Karpas-422 (cell line): ENCODE measurements at regions not wholly inside any gene's neighbourhood (a gene's known extent, or its start where the extent isn't known, plus 50 kb on each side); places are given as distances from the start of the nearest gene placed in this dataset.
"Not testable (repeated sequence)": the region's sequence is repeated elsewhere in the genome, so short reads cannot be mapped to it uniquely, and the experiment has no call there.

Experiments
- DNase-seq: peaks from one replicate; pipeline ENCODE4 v3.0.0-alpha.2; 2015
- H2AFZ ChIP-seq: fragments of 200-600 bp; sonication (generic); 2 replicates; pipeline ENCODE4 v1.6.1; 2014; ENCODE audit warnings: antibody characterized with exemption, low read length, mixed read lengths
- H3K27ac ChIP-seq: fragments of 200-600 bp; sonication (generic); 2 replicates; pipeline ENCODE4 v1.5.1; 2014; ENCODE audit warnings: mild to moderate bottlenecking, low read length, moderate library complexity
- H3K27me3 ChIP-seq: fragments of 200-600 bp; sonication (generic); 2 replicates; pipeline ENCODE4 v1.6.1; 2014; ENCODE audit warnings: low read length, mixed read lengths
- H3K36me3 ChIP-seq: fragments of 200-600 bp; sonication (generic); 2 replicates; pipeline ENCODE4 v1.6.1; 2014; ENCODE audit warnings: low read length, mixed read lengths; ENCODE audit not compliant: insufficient read depth
- H3K4me1 ChIP-seq: fragments of 200-600 bp; sonication (generic); 2 replicates; pipeline ENCODE4 v1.6.1; 2014; ENCODE audit warnings: mild to moderate bottlenecking, low read length, mixed read lengths
- H3K4me2 ChIP-seq: fragments of 200-600 bp; sonication (generic); 2 replicates; pipeline ENCODE4 v1.6.1; 2014; ENCODE audit warnings: low read length, low read depth, mild to moderate bottlenecking; ENCODE audit not compliant: poor library complexity, severe bottlenecking
- H3K4me3 ChIP-seq: fragments of 200-600 bp; sonication (generic); 2 replicates; pipeline ENCODE4 v1.5.1; 2014; ENCODE audit warnings: mild to moderate bottlenecking, antibody characterized with exemption, low read length, mixed read lengths
- H3K79me2 ChIP-seq: fragments of 200-600 bp; sonication (generic); 2 replicates; pipeline ENCODE4 v1.6.1; 2014; ENCODE audit warnings: mild to moderate bottlenecking, low read length, mixed read lengths
- H3K9ac ChIP-seq: fragments of 200-600 bp; sonication (generic); 2 replicates; pipeline ENCODE4 v1.6.0; 2014; ENCODE audit warnings: low read length
- H3K9me2 ChIP-seq: fragments of 200-600 bp; sonication (generic), shearing (Covaris generic); replicated peaks from 2 replicates; pipeline ENCODE4 v1.6.0; 2014; ENCODE audit warnings: mild to moderate bottlenecking, low read length, moderate library complexity; ENCODE audit not compliant: insufficient read depth
- H3K9me3 ChIP-seq: fragments of 300-700, 200-600 bp; sonication (generic); 2 replicates; pipeline ENCODE4 v1.6.1; 2014; ENCODE audit warnings: low read length, mixed read lengths
- H4K20me1 ChIP-seq: fragments of 200-600 bp; sonication (generic); 2 replicates; pipeline ENCODE4 v1.6.1; 2014; ENCODE audit warnings: mild to moderate bottlenecking, antibody characterized with exemption, low read length, low read depth; ENCODE audit not compliant: insufficient read depth

DNA sequence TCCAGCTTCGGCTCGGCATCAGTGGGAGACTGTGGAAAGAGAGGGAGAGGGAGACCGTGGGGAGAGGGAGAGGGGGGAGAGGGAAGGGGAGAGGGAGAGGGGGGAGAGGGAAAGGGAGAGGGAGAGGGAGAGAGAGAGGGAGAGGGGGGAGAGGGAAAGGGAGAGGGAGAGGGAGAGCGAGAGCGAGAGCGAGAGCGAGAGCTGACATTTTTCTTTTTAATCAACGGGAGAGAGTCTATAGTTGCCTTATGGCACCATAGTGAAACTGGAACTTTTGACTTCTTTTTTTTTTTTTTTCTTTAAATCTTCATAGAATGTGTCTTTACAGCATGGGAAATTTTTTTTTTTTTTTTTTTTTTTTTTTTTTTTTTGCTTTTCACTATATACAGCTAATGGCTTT, 94.7 kb upstream of the NUDT6 start:
- no peak overlapping the region for H3K4me3 ChIP-seq
- no peak overlapping the region for H2AFZ ChIP-seq
- no peak overlapping the region for H3K9ac ChIP-seq
- no peaks in the 10 kb centered on the region for H3K4me1 ChIP-seq
- no peaks in the 10 kb centered on the region for H3K27me3 ChIP-seq
- peaks cover 8% of the 10 kb centered on the region; the same call in 1 of the 2 replicates for H3K79me2 ChIP-seq
- DNase-seq, result no peak
- H3K9me3 ChIP-seq, result no peaks in the 10 kb centered on the region
- H3K36me3 ChIP-seq, result peaks cover 5% of the 10 kb centered on the region; the same call in 1 of the 2 replicates
- no peaks in the 10 kb centered on the region for H4K20me1 ChIP-seq
- H3K9me2 ChIP-seq, result no peaks in the 10 kb centered on the region
- H3K27ac ChIP-seq, result no peak overlapping the region
- no peak overlapping the region for H3K4me2 ChIP-seq

DNA sequence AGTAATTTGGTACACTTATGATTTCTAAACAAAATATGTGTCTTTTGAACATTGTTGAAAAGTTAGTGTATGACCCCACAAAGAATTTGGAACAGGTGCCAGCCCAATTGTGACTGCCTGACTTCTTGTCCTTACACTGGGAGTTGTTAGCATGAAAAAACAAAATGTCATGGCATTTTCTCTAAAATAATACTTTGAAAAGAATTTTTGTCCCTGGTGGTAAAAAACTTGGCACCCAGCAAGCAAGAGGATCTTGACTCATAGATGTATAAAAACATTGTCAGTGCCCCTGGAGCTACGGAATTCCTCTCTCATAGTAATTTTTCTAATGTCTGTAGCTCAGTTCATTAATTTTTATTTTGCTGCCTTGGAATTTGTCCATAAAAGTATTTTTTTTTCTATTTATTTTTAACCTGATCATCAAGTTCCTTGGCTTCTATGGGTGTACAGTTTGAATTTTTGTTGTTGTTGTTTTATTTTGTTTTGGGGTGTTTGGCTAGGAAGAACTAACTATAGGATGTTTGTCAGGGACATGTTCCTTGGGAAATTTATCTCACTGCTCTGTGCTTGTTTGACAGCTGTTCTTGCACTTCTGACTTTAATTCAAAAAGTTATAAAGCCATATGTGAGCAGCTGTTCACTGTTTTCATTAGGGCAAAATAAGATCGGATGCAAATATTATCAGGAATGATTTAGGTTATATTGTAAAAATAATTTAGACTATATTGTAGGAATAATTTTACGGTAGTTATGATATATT, 95.4 kb upstream of the NUDT6 start:
- no peak overlapping the region for H3K27ac ChIP-seq
- no peaks in the 10 kb centered on the region for H3K4me1 ChIP-seq
- DNase-seq, result no peak
- H4K20me1 ChIP-seq, result no peaks in the 10 kb centered on the region
- no peak overlapping the region for H3K4me2 ChIP-seq
- peaks cover 5% of the 10 kb centered on the region; the same call in 1 of the 2 replicates for H3K36me3 ChIP-seq
- peaks cover 8% of the 10 kb centered on the region; the same call in 1 of the 2 replicates for H3K79me2 ChIP-seq
- H3K27me3 ChIP-seq, result no peaks in the 10 kb centered on the region
- no peaks in the 10 kb centered on the region for H3K9me3 ChIP-seq
- no peak overlapping the region for H3K9ac ChIP-seq
- no peak overlapping the region for H3K4me3 ChIP-seq
- no peaks in the 10 kb centered on the region for H3K9me2 ChIP-seq
- H2AFZ ChIP-seq, result no peak overlapping the region

DNA sequence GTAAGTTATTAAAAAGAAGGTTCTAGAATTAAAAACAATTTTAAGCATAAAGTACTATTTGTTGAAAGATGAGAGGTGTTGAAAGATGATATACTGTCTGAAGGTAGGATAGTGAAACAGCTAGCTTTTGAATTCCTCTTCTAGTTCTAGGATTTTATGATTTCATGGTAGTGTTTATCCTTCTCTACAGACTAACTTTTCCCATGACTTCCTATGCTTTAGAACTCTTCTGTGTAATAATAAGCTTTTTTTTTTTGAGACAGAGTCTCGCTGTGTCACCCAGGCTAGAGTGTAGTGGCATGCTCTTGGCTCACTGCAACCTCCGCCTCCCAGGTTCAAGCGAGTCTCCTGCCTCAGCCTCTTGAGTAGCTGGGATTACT, 96.0 kb upstream of the NUDT6 start:
- H3K4me2 ChIP-seq, result no peak overlapping the region
- H2AFZ ChIP-seq, result no peak overlapping the region
- H3K9ac ChIP-seq, result no peak overlapping the region

DNA sequence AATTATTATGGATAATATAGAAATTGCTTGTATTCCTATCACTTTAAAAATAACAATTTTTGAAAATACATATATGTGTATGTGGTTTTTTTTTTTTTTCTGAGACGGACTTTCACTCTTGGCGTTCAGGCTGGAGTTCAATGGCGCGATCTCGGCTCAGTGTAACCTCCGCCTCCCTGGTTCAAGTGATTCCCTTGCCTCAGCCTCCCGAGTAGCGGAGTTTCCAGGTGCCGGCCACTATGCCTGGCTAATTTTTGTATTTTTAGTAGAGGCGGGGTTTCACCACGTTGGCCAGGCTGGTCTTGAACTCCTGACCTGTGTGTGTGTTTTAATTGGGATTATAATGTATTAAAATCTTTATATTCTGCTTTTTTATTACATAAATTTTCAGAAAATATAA, 97.9 kb upstream of the NUDT6 start:
- Histone ChIP-seq H3K9me2 (no peaks in the 10 kb centered on the region), H3K36me3 (peaks cover 5% of the 10 kb centered on the region; the same call in 1 of the 2 replicates), H3K9ac (no peak overlapping the region), H3K79me2 (peaks cover 6% of the 10 kb centered on the region; the same call in 1 of the 2 replicates), H3K27ac (no peak overlapping the region), H3K4me2 (no peak overlapping the region), H3K4me3 (no peak overlapping the region), H2AFZ (no peak overlapping the region), H3K4me1 (no peaks in the 10 kb centered on the region), H3K9me3 (no peaks in the 10 kb centered on the region), H3K27me3 (no peaks in the 10 kb centered on the region), H4K20me1 (no peaks in the 10 kb centered on the region)
- no peak for DNase-seq

More for the DNA sequence above, 96.0 kb upstream of the NUDT6 start:
- H3K9me2 ChIP-seq, result no peaks in the 10 kb centered on the region
- H4K20me1 ChIP-seq, result no peaks in the 10 kb centered on the region
- peaks cover 8% of the 10 kb centered on the region; the same call in 1 of the 2 replicates for H3K79me2 ChIP-seq
- H3K36me3 ChIP-seq, result peaks cover 5% of the 10 kb centered on the region; the same call in 1 of the 2 replicates
- H3K4me1 ChIP-seq, result no peaks in the 10 kb centered on the region
- H3K27ac ChIP-seq, result no peak overlapping the region
- no peaks in the 10 kb centered on the region for H3K9me3 ChIP-seq
- no peak overlapping the region for H3K4me3 ChIP-seq
- H3K27me3 ChIP-seq, result no peaks in the 10 kb centered on the region
- DNase-seq, result no peak

DNA sequence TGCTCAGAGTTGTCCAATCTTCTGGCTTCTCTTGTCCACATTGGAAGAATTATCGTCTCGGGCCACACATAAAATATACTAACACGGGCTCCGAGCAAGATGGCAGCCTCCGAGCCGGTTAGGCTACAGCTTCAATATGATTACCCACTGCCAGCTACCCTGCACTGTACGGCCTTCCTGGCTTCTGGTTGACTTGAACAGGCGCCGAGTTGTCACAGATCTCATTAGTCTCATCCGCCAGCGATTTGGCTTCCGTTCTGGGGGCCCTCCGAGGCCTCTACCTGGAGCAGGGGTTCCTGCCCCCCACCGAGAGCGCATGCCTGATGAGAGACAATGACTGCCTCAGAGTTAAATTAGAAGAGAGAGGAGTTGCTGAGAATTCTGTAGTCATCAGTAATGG, 101.2 kb upstream of the NUDT6 start:
- Histone ChIP-seq H3K4me3 (no peak overlapping the region), H3K9me2 (no peaks in the 10 kb centered on the region), H3K4me2 (no peak overlapping the region), H2AFZ (no peak overlapping the region), H3K27ac (no peak overlapping the region), H3K36me3 (peaks cover 5% of the 10 kb centered on the region; the same call in 1 of the 2 replicates), H3K79me2 (peaks cover 4% of the 10 kb centered on the region; the same call in 1 of the 2 replicates), H3K9me3 (no peaks in the 10 kb centered on the region), H3K9ac (no peak overlapping the region), H3K27me3 (no peaks in the 10 kb centered on the region), H3K4me1 (no peaks in the 10 kb centered on the region), H4K20me1 (no peaks in the 10 kb centered on the region)
- no peak for DNase-seq

DNA sequence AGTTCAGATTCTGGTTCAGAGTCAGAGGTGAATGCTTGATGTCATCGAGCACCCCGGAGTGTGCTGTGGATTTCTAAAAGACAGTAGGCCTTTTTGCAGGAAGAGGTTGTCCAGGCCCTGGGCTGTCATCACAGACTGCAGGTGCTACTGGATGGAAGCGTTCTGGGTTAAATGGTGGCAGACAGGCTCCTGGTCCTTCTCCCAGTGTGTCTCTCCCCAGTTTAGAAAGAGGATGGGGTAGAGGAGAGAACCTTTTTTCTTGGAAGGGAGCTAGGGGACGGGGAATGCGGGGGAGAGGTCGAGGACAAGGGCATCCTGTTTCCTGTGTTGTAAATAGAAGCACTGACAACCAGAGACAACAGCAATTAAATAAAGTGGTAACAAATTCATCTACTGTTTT, 102.3 kb upstream of the NUDT6 start:
- H3K79me2 ChIP-seq, result peaks cover 4% of the 10 kb centered on the region; the same call in 1 of the 2 replicates
- H3K27ac ChIP-seq, result no peak overlapping the region
- H3K36me3 ChIP-seq, result peaks cover 5% of the 10 kb centered on the region; the same call in 1 of the 2 replicates
- no peaks in the 10 kb centered on the region for H3K9me2 ChIP-seq
- no peaks in the 10 kb centered on the region for H4K20me1 ChIP-seq
- H3K9me3 ChIP-seq, result no peaks in the 10 kb centered on the region
- H3K4me3 ChIP-seq, result no peak overlapping the region
- H3K9ac ChIP-seq, result no peak overlapping the region
- H3K27me3 ChIP-seq, result no peaks in the 10 kb centered on the region
- H2AFZ ChIP-seq, result no peak overlapping the region
- no peak for DNase-seq
- H3K4me1 ChIP-seq, result no peaks in the 10 kb centered on the region
- H3K4me2 ChIP-seq, result no peak overlapping the region

DNA sequence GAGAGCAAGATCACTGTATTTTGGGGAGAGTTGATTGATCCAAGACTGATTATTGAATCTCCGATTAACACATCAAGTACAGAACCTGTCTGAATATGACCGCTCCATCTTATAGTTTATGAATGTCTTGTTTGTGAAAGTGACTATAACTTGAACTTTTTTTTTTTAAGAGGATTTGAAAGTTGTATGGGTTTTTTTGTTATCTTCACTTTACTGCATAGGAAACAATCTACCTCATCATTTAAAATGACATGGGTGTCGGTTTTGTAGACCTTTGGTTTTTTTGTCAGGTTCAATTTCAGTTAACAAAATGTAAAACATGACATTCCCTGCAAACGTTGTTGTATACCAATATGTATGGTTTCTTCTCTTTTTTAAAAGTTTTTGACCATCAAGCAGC, 103.0 kb upstream of the NUDT6 start:
- Histone ChIP-seq H3K79me2 (peaks cover 4% of the 10 kb centered on the region; the same call in 1 of the 2 replicates), H4K20me1 (no peaks in the 10 kb centered on the region), H3K36me3 (peaks cover 5% of the 10 kb centered on the region; the same call in 1 of the 2 replicates), H2AFZ (no peak overlapping the region), H3K9me3 (no peaks in the 10 kb centered on the region), H3K4me2 (no peak overlapping the region), H3K4me3 (no peak overlapping the region), H3K9me2 (no peaks in the 10 kb centered on the region), H3K27me3 (no peaks in the 10 kb centered on the region), H3K9ac (no peak overlapping the region), H3K27ac (no peak overlapping the region), H3K4me1 (no peaks in the 10 kb centered on the region)
- no peak for DNase-seq

DNA sequence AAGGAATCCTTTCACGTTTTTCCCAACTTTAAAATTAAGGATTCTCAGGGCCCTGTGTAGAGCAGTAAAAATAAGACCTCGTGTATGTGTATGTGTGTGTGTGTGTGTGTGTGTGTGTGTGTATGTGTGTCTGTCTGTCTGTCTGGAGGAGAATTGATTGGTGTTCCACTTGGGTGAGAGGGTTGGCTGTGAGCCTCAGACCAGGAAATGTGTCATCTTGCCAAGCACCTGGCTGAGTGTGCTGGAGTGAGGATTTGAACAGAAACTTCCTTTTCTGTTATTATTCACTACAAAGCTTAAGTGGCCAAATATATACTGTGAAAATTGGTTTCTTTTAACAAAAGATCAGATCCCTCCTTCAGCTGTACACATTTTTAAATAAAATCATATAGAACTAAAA, 103.6 kb upstream of the NUDT6 start:
- H3K4me3 ChIP-seq, H3K79me2 ChIP-seq, H3K9me2 ChIP-seq, H4K20me1 ChIP-seq, H3K9ac ChIP-seq, H3K9me3 ChIP-seq, H3K27me3 ChIP-seq, H3K4me2 ChIP-seq, H3K27ac ChIP-seq, H3K4me1 ChIP-seq, H2AFZ ChIP-seq, DNase-seq, H3K36me3 ChIP-seq: not testable (repeated sequence)
